GM18502 (cell line): ENCODE measurements at regions not wholly inside any gene's neighbourhood (a gene's known extent, or its start where the extent isn't known, plus 50 kb on each side); places are given as distances from the start of the nearest gene placed in this dataset.

ENCODE experiments used
- ATAC-seq: cut with Tn5 transposase; IDR thresholded peaks from one replicate; pipeline ENCODE4 v1.9.1; 2021; ENCODE audit warnings: mild to moderate bottlenecking; ENCODE audit not compliant: unreplicated experiment, poor library complexity

DNA sequence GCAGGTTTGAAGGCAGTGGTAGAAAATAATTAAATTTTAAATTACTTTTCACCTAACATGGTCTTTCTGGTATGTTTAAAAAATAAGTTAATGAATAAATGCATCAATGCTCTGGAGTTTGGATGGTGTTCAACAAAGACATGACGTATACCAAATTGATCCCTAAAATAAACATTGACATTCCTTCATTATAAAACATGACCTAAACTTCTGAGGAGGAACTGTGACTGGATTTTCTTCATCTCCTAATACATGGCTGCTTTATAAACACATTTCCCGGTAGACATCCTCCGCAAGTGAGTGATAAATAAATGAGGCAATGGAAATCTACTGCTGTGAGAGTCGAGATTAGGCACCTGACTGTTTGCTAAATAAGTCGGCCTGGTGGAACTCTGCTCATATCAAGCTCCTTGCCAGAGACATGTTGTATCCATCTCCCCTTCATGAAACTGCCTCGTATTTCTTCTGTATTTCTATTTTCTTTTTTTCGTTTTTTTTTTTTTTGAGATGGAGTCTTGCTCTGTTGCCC lies 362.3 kb downstream of the RNF144A start:
- no peak for ATAC-seq

DNA sequence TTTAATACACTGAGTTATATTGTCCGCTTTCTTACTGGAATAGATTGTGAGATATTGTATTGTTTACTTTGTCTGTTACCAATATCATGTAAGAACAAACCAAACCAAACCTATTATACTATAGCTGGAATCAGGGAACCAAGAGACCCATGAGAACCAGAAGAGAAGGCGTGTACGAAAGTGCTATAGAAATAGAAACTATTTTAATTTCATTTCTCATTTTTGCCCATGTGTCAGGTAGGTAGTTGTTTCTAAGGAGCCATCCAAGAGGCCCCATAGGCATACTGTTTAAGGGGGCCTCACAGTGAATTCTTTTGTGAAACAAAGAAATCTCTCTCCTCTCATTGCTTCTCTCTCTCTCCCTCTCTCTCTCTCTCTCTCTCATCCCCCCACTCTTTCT lies 363.6 kb downstream of the RNF144A start:
- no peak for ATAC-seq

DNA sequence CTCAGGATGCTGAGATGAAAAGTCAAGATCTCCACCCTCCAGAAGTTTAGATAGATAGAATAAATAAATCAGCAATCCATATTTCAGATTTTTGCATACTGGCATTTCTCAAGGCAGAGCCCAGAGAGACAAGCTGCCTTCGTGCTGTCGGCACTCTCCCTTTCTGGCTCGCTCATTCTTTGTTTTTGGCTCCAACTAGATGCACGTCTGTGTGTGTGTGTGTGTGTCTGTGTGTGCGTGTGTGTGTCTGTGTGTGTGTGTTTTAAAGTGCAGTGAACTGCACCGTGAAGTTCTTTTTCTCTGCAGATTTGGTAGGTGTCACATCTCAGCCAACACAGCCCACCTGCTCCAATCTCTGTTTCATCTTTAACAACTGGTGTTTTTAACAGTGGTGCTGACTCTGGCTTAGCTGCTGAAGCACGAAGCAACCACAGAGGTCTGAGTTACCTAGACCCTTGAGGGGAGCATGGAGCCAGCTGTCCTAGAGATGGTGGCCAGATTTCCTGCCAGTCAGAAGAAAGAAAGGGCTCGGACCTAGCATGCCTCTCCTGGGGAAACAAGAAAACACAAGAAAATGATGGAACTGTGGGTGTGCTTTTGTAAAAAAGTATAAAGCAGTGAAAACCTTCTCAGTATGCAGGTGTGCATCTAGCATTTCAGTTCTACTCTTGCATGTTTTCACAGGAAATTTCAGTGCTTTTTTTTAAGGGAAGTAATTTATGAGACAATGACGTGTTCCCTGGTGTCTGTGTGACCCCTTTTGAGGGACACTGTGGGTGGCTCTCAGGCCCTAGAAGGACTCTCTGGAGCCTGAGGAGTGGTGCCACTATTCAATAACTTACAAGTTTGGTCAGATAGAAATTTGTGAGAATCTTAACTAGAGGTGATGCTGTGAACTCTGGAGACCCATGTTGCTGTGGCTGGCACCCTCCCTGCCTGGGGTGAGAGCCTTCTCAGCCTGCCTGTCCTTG lies 364.3 kb downstream of the RNF144A start:
- no peak for ATAC-seq

DNA sequence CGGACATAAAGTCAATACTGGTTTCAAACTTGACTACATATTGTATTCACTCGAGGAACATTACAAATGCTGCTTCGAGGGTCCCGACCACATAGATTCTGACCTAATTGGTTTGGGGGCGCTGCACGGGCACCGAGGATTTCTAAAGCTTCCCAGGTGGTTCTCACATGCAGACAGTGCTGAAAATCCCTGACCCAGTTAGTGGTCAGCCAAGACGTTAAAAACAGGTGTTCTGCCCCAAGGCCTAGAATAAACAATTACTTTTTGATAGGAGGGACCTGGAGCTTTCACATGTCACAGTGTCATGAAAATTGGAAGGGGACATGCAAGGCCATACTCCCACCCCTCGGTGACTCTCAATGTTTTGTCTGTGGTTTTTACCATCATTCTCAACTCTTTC lies 368.9 kb downstream of the RNF144A start:
- ATAC-seq: no peak

DNA sequence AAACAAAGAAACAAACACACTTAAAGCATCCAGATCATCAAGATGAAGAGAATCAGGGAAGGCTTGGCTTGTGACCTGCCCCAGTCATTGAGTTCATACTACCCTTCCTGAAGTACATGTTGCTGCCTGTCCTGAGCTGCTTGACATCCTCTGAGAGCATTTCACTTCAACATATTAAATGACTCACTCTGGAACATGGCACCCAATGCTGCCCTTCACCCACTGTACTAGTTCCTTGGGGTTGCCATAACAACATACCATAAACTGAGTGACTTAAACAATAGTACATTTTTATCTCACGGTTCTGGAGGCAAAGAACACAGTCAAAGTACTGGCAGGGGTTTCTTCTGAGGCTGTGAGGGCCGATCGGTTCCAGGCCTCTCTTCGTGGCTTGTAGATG lies 371.3 kb downstream of the RNF144A start:
- no peak for ATAC-seq

DNA sequence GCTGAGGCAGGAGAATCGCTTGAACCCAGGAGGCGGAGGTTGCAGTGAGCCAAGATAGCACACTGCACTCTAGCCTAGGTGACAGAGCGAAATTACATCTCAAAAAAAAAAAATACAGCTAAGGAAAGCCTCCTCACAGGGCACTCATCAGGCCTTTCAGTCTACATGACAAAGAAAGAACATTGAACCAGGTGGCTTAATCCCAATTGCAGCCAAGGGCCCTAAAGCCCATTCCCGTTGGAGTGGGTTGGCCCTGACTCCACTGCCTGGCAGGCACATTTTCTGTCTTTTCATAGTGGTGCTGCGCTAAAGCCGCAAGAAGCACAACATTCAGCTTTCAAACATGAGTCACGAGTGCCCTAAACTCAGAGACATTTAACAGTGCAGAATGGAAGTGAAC lies 372.5 kb downstream of the RNF144A start:
- no peak for ATAC-seq

DNA sequence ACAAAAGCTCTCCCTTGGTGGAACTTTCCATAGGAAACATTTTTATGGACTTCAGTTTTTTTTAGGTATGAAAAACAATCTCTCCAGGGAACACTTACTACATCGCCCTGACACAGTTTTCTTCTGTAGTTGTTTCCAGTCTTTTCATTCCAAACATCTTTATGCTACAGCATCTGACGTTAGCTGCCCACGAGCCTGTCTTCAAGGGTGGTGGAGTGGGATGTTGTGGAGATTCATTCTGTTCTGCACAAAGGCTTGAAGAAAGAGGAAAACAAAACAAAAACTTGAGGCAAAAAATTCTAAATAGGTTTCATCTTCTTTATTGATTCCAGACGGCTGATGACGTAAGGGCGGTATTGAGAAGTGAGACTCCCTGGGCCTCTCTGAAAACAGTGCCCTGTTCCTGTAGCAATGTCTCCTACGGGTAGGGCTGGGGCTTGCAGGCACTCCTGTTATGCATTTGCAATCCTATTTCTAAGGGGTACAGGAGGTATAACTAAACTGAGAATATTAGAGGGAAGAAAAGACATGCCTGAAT lies 375.0 kb downstream of the RNF144A start:
- ATAC-seq: no peak

DNA sequence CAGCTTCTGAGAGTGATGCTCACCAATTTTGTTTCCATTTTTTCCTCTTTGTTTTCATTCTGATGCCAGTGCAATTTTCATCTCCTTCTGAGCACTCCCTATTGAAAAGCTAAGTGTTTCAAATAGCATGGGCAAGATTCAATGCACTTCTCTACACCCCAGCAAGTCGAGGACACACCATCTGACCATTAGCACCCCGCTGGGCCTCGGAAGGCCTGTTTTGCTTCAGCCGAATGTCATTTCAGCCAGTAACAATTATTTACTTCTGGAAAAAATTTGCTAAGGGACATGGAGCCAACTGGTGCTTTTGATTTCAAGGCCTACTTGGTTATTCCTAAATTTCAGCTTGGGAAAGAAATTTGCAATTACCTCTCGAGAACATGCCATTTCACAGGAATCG lies 392.4 kb downstream of the RNF144A start:
- ATAC-seq: no peak

DNA sequence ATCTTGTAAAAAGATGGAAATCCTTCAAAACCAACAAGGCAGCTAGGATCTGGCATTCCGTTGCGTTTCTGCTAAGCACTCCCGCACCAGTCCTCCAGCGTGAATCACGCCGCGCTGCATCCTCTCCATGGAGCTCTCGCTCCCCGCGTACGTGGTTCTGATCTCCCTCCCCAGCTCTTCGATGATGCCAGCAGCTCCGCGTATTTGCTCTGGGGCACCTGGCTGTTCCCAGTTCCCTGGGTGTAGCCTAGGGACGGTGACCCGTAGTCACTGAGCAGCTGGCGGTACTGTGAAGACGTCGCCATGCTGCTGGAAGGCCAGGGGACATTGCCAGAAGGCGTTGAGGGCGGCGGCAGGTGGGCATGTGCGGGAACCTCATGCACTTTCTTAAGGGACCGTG lies 407.5 kb downstream of the RNF144A start:
- ATAC-seq: no peak

DNA sequence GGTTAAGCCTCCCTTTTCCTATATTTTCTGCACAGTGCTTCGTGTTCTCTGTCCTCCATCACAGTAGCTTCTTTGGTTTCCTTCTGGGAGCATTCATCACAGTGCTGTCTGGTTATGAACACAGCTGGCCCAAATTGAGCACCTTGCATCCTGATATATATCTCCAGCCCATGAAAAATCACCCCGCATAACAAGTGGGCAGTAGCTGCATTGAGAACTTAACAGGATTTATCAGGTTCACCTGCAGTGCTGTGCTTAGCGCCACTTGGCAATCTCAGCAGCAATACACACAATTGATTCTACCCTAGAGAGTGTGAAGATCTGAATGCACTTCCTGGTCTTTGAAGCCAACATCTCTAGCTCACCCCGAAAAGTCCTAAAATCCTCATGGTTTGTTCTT lies 408.0 kb downstream of the RNF144A start:
- ATAC-seq: no peak

DNA sequence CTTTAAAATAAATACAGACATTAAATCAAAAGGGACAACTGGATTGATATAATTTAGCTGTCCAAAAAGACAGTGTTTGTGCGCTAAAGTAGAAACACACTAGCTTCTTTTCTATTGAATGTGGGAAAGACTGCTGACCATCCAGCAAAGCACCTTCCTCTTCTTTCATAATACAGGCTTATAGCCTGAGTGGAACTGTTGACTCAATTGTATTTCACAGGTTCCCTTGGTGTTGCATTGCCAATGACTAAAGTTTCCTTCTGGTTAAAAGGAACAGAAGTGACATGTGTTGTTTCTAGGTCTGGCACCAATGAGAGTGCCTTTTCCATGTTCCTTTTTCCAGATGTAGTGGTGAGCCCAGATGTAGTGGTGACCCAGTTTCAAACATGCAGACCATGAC lies 412.3 kb downstream of the RNF144A start:
- ATAC-seq: no peak

DNA sequence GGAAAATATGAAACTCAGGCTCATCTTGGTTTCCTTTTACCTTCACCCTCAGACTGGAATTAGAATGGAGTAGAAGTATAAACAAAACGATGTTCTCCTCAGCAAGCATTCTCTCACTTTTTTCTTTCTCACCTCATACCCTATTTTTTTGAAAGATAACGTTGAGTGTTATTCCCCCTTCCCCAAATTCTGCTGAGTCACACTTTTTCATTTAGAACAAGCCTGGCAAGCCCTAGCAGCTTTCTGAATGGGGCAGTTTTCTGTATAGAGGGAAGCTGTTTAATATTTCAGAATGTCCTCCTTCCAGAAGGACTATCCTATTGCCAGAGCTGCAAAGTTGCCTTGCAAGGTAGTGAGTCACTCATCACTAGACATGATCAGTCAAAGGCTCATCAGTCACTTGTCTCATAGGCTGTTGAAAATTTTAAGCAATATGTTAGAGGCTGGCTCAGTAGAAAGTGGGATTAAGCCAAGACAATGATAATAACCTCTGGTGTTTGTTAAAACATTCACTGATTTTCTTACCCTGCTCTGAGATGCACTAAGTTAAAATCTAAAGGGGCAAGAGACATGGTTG lies 416.1 kb downstream of the RNF144A start:
- ATAC-seq: no peak

DNA sequence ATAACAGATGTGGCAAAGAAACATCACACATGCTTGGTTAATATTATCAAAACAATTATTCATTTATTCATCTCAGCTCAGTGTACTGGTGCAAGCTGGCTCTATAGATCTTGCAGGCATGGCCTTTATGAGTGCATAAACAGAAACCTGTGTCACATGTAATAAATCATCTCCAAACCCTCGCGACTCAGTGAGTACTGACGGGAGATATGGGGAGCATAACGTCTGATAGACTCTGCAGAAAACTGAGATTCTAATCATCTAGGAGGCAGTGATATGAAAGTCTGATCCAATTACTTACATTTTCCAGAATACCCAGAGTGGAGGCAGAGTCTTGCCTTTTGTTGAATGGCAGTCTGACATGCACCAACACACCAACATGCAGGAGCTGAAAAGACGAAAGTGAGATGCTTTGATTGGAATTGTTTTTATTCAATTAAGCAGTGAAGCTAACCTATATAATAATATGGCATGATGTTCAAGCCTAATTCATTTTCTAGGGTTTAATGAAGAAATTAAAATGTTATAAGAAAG lies 416.8 kb downstream of the RNF144A start:
- no peak for ATAC-seq

DNA sequence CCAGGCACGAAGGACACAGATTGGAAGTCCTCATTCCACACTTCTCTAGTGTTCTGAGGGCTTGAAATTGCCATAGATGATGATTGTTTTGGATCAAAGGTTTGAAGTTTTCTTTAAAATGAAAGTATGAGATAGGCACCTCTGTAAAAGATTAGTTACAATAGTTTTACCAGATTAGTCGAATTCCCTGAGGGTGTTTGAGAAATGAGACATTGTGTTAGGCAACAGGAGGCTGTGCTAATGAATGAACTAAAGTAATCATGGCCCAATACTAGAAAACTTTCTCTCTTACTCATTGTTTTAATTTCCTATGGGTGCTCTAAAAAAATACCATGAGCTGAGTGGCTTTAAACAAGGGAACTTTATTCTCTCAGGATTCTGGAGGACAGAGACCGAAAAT lies 421.7 kb downstream of the RNF144A start:
- no peak for ATAC-seq

DNA sequence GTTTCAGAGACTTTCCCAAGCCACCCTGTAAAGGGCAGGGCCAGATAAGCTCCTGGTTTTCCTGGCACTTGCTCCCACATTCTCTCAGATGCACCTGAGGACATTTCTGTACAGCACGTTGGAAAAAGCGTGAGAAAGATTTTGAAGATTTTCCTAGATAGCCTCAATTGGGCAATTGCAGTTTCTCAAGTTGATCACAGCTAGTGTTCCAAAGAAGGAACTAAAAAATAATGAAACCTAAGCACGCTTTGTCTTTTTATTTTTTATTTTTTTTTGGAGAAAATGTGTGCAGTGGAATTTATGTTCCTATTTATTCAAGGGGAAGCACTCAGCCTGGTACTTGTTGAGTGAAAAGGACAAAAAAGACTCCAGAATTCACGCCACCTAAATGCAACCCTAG lies 429.1 kb downstream of the RNF144A start:
- no peak for ATAC-seq

DNA sequence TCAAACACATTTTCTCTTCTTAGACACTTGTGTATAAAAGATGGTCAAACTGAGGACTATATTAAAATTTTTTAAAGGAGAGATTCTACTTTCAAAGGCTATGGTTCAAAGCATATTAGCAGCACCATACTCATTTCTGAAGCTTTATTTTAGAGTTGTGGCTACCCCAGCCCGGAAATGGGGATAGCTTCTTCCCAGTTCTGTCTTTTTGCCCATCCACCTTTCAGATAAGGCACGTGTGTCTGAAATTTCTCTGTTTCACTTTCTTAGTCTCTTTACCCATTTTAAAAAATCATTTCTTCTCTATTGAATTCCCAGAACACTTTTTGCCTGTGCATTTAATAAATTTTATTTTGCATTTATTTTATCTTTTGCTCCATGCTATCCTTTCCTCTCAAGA lies 431.5 kb downstream of the RNF144A start:
- ATAC-seq: peak; percentile 91

DNA sequence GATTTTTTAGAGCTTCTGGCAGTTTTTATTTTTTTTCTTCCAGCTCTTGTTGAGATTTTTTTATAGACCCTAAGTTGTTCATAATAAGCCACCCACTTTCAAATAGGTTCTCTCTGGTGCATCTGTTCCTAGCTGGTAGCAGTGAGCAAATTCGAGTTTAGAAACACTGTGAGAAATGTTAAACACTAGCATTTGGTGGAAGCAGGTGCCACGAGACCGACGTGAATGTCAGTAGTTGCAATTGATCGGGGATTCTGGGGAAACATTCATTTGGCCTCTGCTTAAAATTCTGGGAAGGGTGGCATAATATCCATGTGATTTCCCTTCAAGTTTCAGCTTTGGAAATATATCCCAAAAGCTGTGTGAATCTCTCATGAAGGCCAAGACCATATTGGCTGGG lies 435.0 kb downstream of the RNF144A start:
- ATAC-seq: no peak

DNA sequence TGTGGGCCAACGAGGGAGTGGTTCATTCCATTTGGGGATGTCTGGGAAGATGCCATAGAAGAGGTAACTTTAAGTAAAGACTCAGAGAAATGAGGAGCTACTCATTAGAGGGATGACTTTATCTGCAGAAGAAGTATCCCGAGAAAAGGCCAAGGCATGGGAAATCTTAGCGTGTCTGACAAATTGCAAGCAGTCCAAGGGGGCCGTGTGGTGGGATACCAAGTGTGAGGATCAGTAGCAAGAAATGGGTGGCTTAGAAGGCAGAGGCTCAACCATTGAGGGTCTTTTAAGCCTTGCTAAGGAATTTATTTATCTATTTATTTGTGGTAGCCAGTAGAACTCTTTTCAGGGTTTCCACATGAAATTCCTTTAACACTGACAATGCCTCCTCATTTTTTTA lies 436.4 kb downstream of the RNF144A start:
- ATAC-seq: no peak

DNA sequence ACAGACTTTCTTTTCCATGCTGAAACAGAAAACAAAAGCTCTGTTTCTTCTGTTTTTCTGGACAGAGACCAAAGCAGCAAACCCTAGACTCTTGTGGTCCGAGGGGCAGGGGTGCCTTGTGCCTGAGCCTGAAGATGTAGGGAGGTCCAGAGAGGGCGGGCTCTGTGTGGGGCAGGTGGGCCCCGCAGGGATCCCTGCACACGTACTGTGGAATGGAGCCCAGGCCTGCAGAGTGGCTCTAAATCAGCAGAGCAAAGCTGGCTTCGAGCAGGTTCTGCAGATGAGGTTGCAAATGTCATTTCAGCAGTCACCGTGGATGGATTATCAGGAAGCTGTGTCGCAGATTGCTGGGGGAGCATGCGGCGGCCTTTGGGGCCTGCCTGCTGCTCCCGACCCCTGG lies 438.6 kb downstream of the RNF144A start:
- no peak for ATAC-seq

DNA sequence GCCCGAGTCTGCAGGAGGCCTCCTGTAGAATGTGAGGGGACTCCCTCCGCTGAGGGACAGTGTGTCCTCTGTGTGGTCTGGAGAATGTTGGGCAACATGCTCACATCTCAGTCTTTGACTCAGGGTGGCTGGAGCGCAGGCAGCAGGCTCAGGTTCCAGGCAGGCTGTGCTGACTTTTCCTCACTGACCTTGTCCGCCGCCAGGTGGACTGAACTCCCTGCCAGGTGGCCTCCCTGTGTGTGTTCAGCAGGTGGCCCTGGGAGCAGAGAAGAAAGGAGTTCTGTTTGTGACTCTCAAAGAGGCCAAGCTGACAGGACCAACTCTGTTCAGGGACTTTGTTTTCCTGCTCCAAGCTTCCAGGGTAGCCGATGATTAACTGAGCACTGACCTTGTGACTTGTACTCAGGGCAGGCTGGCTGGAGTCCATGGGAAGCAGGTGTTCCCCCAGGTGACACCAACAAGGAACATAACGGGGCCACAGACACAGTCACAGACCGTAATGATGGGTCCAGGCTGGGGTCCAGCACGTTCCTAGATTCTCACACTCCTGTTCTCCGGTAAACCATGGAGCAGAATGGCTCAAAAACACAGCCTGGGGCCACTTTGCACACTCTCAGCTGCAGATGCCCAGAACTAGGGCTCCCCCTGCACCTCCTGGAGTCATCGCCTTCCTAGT lies 439.8 kb downstream of the RNF144A start:
- no peak for ATAC-seq

DNA sequence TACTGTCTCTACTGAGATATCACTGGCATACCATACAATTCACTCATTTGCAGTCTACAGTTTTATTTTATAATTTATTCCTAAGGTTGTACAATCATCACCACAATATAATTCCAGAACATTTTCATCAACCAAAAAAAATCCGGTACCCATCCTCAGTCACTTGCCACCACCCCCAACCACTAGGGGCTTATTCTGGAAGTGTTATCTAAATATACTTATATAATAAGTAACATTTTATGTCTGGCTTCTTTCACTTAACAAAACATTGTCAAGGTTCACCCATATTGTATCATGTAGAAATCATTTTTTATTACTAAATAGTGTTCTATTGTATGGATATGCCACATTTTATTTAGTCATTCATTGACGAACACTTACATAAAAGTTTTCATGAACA lies 440.8 kb downstream of the RNF144A start:
- ATAC-seq: no peak
